ENCODE measurements at regions not wholly inside any gene's neighbourhood (a gene's known extent, or its start where the extent isn't known, plus 50 kb on each side); places are given as distances from the start of the nearest gene placed in this dataset.

DNA sequence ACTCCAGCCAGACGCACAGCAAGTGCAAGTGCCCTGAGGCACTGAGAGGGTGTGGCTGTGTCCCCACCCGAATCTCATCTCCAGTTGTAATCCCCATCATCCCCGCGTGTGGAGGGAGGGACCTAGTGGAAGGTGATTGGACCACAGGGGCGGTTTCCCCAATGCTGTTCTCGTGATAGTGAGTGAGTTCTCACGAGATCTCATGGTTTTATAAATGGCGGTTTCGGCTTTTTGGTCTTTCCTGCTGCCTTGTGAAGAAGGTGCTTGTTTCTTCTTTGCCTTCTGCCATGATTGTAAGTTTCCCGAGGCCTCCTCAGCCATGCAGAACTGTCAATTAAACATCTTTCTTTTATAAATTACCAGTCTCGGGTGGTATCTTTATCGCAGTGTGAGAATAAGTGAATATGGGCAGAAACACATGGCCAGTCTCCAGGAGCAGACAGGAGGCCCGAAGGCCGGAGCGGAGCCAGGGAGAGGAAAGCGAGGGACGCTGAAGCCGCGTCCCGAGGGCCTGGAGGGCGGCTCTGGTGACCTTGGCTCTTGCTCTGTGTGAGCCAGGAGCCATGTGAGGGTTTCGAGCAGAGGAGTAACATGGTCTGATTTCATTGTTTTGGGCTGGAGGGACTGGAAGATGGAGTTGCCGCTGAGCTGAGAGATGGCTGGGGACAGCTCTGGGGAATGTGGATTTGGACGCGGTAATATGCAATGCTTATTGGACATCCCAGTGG lies 76.0 kb upstream of the C1orf174 start:
- no peak overlapping the region for H3K27ac ChIP-seq
- H3K4me3 ChIP-seq: no peak overlapping the region
- DNase-seq (ENCODE audit: low read depth, low spot score): no peak
- H3K36me3 ChIP-seq (ENCODE audit: insufficient read depth, low read length): no peaks in the 10 kb centered on the region
- TF ChIP-seq POLR2AphosphoS5 (IDR thresholded peaks at IDR 0.05; ENCODE audit: borderline replicate concordance, low read depth, low read length) (no peak), EZH2 (IDR thresholded peaks at IDR 0.05) (no peak), FOXP2 (optimal IDR thresholded peaks at IDR 0.05; ENCODE audit: control extremely low read depth, extremely low read length, insufficient read depth) (no peak)
- no peak overlapping the region for H3K9ac ChIP-seq (ENCODE audit: insufficient read length)
- H3K9me3 ChIP-seq (ENCODE audit: low read depth, low read length): no peaks in the 10 kb centered on the region

- Histone ChIP-seq H3K27ac (no peak overlapping the region), H3K9ac (ENCODE audit: insufficient read length) (no peak overlapping the region), H3K36me3 (ENCODE audit: insufficient read depth, low read length) (no peaks in the 10 kb centered on the region), H3K4me3 (no peak overlapping the region), H3K9me3 (ENCODE audit: low read depth, low read length) (no peaks in the 10 kb centered on the region)
- no peak for TF ChIP-seq POLR2AphosphoS5 (IDR thresholded peaks at IDR 0.05; ENCODE audit: borderline replicate concordance, low read depth, low read length)
- no peak for TF ChIP-seq FOXP2 (optimal IDR thresholded peaks at IDR 0.05; ENCODE audit: control extremely low read depth, extremely low read length, insufficient read depth)
- no peak for TF ChIP-seq EZH2 (IDR thresholded peaks at IDR 0.05)
- DNase-seq (ENCODE audit: low read depth, low spot score): no peak
These were observed 76.7 kb upstream of the C1orf174 start for GRCh38 chr1:3976821-3977220.

DNA sequence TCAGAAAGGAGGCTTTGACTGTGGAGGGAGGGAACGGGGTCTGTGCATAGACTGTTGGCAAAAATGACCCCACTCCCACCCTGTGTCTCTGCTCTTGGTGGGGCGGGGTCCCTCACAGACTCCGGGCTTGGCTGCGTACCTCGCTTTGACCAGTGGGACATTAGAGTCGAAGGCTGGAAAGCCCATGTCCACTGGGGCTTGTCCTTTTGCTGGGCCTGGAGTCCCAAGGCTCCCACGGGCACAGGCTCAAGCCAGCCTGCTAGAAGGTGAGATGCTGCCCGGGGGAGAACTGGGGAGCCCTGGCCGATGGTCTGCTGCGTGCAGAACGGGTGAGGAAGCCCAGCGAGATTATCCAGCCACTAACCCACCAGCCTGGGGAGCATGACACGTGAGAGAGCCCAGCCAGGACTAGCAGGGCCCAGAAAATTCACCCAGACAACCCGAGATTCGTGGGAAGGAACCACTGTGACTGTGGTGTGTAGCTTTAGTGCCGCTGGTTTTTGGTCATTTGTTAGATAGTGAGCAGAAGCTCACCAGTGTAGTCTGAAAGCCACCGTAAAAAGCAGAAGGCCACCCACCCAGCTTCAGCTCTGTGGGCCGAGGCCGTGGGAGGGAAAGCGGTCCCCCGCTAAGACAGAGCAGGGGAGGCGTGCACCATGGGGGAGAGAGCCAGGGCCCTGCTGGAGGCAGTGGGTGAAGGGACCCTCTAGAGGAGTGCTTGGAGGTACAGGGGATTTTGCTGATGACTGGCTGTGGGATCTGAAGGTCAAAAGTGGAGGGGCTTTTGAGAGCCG lies 78.3 kb upstream of the C1orf174 start:
- Histone ChIP-seq H3K9me3 (ENCODE audit: low read depth, low read length) (no peaks in the 10 kb centered on the region), H3K36me3 (ENCODE audit: insufficient read depth, low read length) (no peaks in the 10 kb centered on the region), H3K27ac (no peak overlapping the region), H3K4me3 (no peak overlapping the region), H3K9ac (ENCODE audit: insufficient read length) (no peak overlapping the region)
- DNase-seq (ENCODE audit: low read depth, low spot score): no peak
- TF ChIP-seq POLR2AphosphoS5 (IDR thresholded peaks at IDR 0.05; ENCODE audit: borderline replicate concordance, low read depth, low read length): no peak
- TF ChIP-seq FOXP2 (optimal IDR thresholded peaks at IDR 0.05; ENCODE audit: control extremely low read depth, extremely low read length, insufficient read depth): no peak
- TF ChIP-seq EZH2 (IDR thresholded peaks at IDR 0.05): no peak

- H3K4me3 ChIP-seq: no peak overlapping the region
- no peaks in the 10 kb centered on the region for H3K36me3 ChIP-seq (ENCODE audit: insufficient read depth, low read length)
- TF ChIP-seq EZH2 (IDR thresholded peaks at IDR 0.05): no peak
- TF ChIP-seq POLR2AphosphoS5 (IDR thresholded peaks at IDR 0.05; ENCODE audit: borderline replicate concordance, low read depth, low read length): no peak
- H3K9me3 ChIP-seq (ENCODE audit: low read depth, low read length): no peaks in the 10 kb centered on the region
- H3K9ac ChIP-seq (ENCODE audit: insufficient read length): no peak overlapping the region
- no peak for DNase-seq (ENCODE audit: low read depth, low spot score)
- H3K27ac ChIP-seq: no peak overlapping the region
These were observed 78.9 kb upstream of the C1orf174 start for GRCh38 chr1:3978990-3979325.

DNA sequence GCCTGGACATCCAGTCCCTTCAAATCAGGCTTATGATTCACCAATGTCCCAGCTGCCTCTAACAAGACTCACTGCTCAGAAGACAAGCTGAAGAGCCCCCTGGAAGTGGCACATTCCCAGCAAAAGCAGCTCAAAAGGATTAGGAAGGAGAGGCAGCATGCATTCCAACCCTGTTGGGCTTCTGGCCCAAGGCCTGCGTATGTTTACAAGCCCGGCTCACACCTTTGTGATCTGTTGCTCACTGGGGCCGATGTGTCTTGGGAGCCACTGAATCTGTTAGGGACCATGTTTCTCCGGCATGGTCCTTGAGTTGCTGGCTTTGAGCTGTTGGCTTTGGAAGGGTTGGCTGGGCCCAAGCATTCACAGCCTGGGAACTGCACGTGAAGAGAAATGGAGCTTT lies 81.2 kb upstream of the C1orf174 start:
- TF ChIP-seq FOXP2 (optimal IDR thresholded peaks at IDR 0.05; ENCODE audit: control extremely low read depth, extremely low read length, insufficient read depth): no peak
- no peak for DNase-seq (ENCODE audit: low read depth, low spot score)
- no peak overlapping the region for H3K27ac ChIP-seq
- H3K36me3 ChIP-seq (ENCODE audit: insufficient read depth, low read length): no peaks in the 10 kb centered on the region
- H3K4me3 ChIP-seq: no peak overlapping the region
- H3K9me3 ChIP-seq (ENCODE audit: low read depth, low read length): no peaks in the 10 kb centered on the region
- no peak overlapping the region for H3K9ac ChIP-seq (ENCODE audit: insufficient read length)

- Histone ChIP-seq H3K27ac (no peak overlapping the region), H3K9ac (ENCODE audit: insufficient read length) (no peak overlapping the region), H3K36me3 (ENCODE audit: insufficient read depth, low read length) (no peaks in the 10 kb centered on the region), H3K9me3 (ENCODE audit: low read depth, low read length) (no peaks in the 10 kb centered on the region), H3K4me3 (no peak overlapping the region)
- DNase-seq (ENCODE audit: low read depth, low spot score): no peak
- TF ChIP-seq FOXP2 (optimal IDR thresholded peaks at IDR 0.05; ENCODE audit: control extremely low read depth, extremely low read length, insufficient read depth): no peak
- no peak for TF ChIP-seq POLR2AphosphoS5 (IDR thresholded peaks at IDR 0.05; ENCODE audit: borderline replicate concordance, low read depth, low read length)
- no peak for TF ChIP-seq EZH2 (IDR thresholded peaks at IDR 0.05)
These were observed 81.9 kb upstream of the C1orf174 start for GRCh38 chr1:3981746-3982505.

DNA sequence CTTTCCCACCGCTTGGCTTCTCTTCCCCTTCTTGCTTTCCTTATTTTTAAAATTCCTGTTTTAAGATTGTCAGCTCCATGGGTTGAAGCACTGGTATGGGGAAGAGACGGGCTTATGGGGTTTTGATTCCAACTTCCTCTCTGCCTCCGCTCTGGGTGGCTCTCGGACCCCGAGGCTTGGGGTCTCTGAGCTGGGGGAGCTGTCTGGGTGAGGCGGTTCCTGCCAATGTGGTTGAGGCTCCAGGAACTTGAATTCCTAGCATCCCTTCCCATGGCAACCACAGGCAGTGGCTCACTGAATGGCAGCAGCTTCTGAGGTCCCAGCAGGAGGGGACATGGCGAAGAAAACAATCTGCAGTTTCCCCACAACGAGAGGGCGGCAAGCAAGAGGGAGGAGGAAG lies 83.1 kb upstream of the C1orf174 start:
- H3K27ac ChIP-seq: no peak overlapping the region

GRCh38 chr1:3984586-3984985 lies 84.5 kb upstream of the C1orf174 start:
- H3K9ac ChIP-seq (ENCODE audit: insufficient read length): no peak overlapping the region
- no peak overlapping the region for H3K4me3 ChIP-seq
- TF ChIP-seq FOXP2 (optimal IDR thresholded peaks at IDR 0.05; ENCODE audit: control extremely low read depth, extremely low read length, insufficient read depth): no peak
- no peak for TF ChIP-seq POLR2AphosphoS5 (IDR thresholded peaks at IDR 0.05; ENCODE audit: borderline replicate concordance, low read depth, low read length)
- no peak for TF ChIP-seq EZH2 (IDR thresholded peaks at IDR 0.05)
- H3K27ac ChIP-seq: no peak overlapping the region
- no peaks in the 10 kb centered on the region for H3K9me3 ChIP-seq (ENCODE audit: low read depth, low read length)
- H3K36me3 ChIP-seq (ENCODE audit: insufficient read depth, low read length): no peaks in the 10 kb centered on the region
- DNase-seq (ENCODE audit: low read depth, low spot score): no peak

More for the DNA sequence above, 83.1 kb upstream of the C1orf174 start:
- H3K36me3 ChIP-seq (ENCODE audit: insufficient read depth, low read length): no peaks in the 10 kb centered on the region
- no peak overlapping the region for H3K9ac ChIP-seq (ENCODE audit: insufficient read length)
- DNase-seq (ENCODE audit: low read depth, low spot score): no peak
- no peaks in the 10 kb centered on the region for H3K9me3 ChIP-seq (ENCODE audit: low read depth, low read length)
- no peak overlapping the region for H3K4me3 ChIP-seq
- TF ChIP-seq EZH2 (IDR thresholded peaks at IDR 0.05): no peak
- TF ChIP-seq FOXP2 (optimal IDR thresholded peaks at IDR 0.05; ENCODE audit: control extremely low read depth, extremely low read length, insufficient read depth): no peak
- no peak for TF ChIP-seq POLR2AphosphoS5 (IDR thresholded peaks at IDR 0.05; ENCODE audit: borderline replicate concordance, low read depth, low read length)
